HG03039 (cell line): ENCODE measurements at regions not wholly inside any gene's neighbourhood (a gene's known extent, or its start where the extent isn't known, plus 50 kb on each side); places are given as distances from the start of the nearest gene placed in this dataset.

ENCODE experiments used
- ATAC-seq: cut with Tn5 transposase; IDR thresholded peaks from one replicate; pipeline ENCODE4 v1.9.1; 2021; ENCODE audit warnings: mild to moderate bottlenecking, moderate library complexity; ENCODE audit not compliant: unreplicated experiment

DNA sequence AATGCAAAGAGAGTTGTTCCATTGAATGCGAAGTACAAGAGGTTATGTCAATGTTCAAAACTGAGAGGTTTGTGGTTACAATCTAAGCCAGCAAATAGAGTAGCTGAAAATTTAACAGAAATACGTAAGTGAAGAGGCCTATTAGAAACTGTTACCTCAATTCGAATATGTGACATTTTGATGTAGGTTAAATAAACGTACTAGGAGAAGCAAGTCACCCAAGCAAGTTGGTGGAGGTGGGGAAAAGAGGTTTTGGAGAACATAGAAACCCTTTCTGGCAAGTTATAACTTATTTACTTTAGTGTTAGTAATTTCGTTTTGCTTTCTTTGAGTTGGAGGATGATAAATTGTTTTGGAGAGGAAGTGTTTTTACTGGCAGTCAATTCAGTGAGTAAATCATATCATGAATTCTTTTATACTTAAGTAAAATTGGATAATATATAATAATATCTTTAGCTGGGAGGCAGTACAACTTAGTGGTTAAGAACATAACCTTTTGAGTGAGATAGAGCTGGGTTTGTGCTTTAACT, 91.2 kb upstream of the NAALADL2 start:
- ATAC-seq: no peak

DNA sequence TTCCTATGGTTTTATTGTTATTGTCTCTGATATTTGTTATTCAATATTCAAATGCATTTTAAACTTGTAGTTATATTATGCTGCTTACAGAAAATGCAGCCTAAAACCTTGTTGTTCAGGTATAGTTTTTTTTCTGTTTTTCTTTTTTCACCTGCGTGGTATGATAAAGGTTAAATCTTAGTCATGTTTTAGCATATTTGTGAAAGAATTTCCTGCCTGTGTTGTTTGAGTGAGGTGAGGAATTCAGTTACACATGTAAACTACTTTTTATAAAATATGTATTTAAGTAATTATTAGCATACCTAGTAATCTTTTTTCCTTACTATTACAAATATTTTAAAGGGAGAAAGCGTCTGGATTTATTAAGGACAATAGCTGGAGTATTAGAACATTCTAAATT, 90.0 kb upstream of the NAALADL2 start:
- no peak for ATAC-seq

DNA sequence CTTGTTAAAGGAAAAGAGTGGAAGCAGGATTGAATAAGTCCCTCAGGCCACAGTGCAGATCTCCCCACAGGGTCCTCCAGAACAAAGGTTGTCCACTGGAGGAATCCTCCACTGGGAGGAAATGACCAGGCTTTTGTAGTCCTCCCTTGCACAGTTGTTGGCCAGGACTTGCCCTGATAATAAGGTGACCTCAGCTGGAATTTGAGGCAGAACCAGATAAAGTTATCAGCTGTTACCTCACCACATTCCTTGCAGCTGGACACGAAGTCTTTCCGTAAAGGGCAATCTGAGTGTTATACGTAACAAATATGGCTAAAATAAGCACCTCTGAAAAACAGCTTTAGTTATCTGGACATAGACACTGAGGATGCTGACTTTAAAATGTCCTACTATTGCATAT, 83.5 kb upstream of the NAALADL2 start:
- no peak for ATAC-seq

DNA sequence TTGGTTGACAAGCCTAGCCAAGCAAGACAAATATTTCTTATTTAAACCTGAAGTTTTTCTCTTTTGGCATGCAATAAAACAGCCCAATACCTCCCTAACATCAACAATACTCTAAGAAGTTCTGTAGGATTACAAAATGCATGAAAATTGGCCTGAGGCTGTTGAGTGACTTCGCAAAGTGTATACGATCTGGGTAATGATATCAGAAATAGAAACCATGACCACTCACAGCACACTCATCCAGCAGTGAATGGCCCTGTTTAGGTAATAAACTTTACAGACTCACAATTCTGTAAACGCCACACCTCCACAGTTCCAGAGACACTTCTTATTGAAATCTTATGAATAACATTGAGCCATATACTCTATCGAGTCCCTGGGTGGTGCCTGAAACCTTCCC, 83.0 kb upstream of the NAALADL2 start:
- no peak for ATAC-seq

DNA sequence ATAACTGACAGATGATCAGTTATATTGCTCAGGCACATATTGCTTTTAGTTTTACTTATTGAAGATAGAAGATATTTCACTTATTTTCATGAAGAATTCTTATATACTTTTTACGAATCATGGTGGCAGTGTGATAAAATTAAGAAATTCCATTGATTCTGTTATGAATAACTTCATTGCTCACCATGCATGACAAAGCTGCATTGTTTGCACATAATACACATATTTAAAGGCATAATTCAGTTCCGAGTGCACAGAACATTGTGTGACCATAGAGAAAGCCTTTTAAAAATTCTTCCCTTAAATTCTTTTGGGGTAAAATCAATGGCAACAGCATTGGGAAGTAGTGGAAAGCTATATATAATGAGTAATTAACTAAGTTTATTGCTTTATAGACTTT, 82.5 kb upstream of the NAALADL2 start:
- no peak for ATAC-seq

DNA sequence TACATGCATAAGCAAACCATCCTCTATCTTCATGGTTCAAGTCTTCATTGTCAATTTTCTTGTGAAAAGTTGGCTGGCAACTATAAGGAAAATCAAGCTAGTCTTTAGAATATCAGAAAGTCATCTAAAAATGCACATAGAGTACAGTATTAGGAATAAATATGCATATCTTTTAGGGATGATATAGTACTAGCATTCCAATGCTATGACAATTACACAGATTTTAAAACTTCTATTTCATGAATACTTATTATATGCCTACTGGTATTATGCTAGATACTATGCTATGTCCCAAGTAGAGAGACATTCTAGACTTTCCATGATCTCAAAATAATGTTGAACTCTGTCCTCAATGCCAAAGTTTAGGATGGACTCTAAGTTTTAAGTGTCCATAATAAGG, 81.3 kb upstream of the NAALADL2 start:
- no peak for ATAC-seq

DNA sequence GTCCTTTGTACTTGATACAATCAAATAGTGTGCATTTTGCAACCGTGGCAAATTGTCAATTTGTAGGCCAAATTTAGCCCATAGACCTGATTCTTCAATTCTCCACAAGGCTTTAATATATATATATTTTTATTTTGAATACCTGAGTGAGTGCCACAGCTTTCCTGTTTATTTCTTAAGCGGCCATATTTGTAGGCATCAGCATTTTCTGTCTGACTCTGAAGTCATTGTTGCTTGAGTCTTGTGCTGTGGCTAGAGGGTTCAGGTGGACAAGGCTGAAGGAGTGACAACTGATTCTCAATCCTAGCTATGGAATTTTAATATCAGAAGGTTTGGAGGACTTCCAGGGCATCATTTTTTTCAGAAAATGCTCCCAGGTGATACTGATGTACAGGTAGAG, 75.6 kb upstream of the NAALADL2 start:
- no peak for ATAC-seq

DNA sequence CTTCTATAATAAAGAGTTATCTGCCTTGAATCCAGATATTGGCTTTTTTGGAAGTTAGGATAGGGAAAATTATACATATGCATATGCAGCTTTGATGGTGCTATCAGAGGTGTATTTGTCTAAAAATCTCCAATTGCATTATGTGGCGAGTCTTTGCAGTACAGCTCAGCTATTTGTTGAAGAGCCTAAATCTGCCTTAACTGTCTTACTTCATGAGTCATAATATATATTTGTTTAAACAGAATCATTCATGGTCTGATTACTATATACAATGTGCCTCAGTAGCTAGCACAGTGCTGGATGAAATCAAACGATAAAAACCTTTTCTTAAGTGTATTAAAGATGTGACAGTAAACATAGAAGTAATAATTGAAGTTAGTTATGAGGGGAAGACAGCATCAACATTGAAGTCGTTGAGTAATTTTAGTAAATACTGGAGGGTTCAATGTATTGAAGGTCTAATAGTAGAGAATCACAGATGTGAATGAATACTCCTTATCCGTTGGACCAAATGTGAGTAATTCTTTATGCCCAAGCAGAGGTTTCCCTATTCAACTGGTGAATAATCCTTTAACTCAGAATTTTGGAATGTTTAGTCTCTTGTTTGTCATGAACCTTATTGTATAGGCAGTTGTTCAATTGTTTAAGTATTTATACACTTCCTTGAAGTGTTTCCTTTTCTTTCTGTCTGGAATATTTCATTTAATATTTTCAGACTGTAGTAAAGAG, 74.8 kb upstream of the NAALADL2 start:
- ATAC-seq: no peak

DNA sequence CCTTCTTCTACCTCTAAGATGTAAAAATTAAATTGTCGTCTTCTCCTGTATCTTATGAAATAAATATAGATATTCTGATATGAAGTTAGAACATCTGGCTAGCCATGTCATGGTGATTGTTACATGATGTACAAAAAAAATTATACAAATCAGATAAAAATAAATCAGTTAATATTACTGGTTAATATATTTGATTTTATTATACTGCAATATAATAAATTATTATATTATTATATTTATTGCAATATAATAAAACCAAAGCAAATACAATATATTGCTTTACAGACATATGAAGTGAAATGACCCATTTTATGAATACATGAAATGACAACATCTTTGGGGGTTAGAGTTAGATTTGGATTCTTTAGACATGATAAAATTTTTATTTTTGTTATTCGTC, 72.3 kb upstream of the NAALADL2 start:
- no peak for ATAC-seq

DNA sequence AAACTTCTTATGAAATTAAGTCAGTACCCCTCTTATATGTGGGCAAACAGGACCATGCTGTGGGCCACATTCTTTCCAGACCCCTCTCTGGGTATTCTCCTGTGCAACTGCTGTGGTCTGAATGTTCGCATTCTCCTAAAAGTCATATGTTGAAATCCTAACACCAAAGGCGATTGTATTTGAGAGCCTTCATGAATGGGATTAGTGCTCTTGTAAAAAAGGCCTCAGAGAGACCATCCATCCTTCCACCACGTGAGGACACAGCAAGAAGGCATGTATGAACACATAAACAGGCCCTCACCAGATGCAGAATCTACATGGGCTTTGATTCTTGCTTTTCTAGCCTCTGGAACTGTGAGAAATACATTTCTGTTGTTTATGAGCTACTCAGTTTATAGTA, 68.0 kb upstream of the NAALADL2 start:
- ATAC-seq: no peak

DNA sequence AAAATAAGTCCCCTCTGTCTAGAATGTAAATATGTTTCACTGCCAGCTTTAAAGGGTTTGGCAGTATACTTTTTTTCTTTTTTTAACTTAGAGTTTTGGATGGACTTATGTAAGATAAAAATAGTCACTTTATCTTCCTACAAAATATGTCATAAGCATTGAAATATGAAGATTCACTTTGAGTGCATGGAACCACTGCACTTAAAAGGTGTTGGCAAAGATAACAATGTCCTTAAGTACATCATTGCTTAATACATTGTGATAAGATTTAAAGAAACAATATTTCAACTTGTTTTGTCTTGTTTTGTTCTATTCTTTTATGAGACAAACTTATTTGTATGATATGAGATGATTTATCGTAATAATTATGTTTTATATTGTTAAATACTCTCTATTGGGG, 66.3 kb upstream of the NAALADL2 start:
- ATAC-seq: no peak
